ENCODE measurements at regions not wholly inside any gene's neighbourhood (a gene's known extent, or its start where the extent isn't known, plus 50 kb on each side); places are given as distances from the start of the nearest gene placed in this dataset.
A peak's percentile ranks its signal among the peaks of the same experiment; 100 is the strongest.

- no peak for DNase-seq (ENCODE audit: extremely low read depth, low read depth)
- H3K4me3 ChIP-seq (replicated peaks; ENCODE audit: low read depth, low read length), result no peak overlapping the region
- TF ChIP-seq CTCF (IDR thresholded peaks at IDR 0.05; ENCODE audit: low read depth, low read length, missing control alignments), result no peak
Observed at GRCh38 chr17:73947281-73947965, 256.1 kb upstream of the RPL38 start.

- DNase-seq (ENCODE audit: extremely low read depth, low read depth), result no peak
- H3K4me3 ChIP-seq (replicated peaks; ENCODE audit: low read depth, low read length), result no peak overlapping the region
- no peak for TF ChIP-seq CTCF (IDR thresholded peaks at IDR 0.05; ENCODE audit: low read depth, low read length, missing control alignments)
Observed at GRCh38 chr17:73947966-73948355, 255.5 kb upstream of the RPL38 start.

GRCh38 chr17:73949903-73950592 is 253.4 kb upstream of the RPL38 start:
- TF ChIP-seq CTCF (IDR thresholded peaks at IDR 0.05; ENCODE audit: low read depth, low read length, missing control alignments), result no peak
- DNase-seq (ENCODE audit: extremely low read depth, low read depth), result no peak
- H3K4me3 ChIP-seq (replicated peaks; ENCODE audit: low read depth, low read length), result no peak overlapping the region

GRCh38 chr17:73950593-73950914 is 252.9 kb upstream of the RPL38 start:
- no peak for DNase-seq (ENCODE audit: extremely low read depth, low read depth)
- TF ChIP-seq CTCF (IDR thresholded peaks at IDR 0.05; ENCODE audit: low read depth, low read length, missing control alignments), result no peak
- H3K4me3 ChIP-seq (replicated peaks; ENCODE audit: low read depth, low read length), result no peak overlapping the region

- H3K4me3 ChIP-seq (replicated peaks; ENCODE audit: low read depth, low read length), result no peak overlapping the region
- no peak for DNase-seq (ENCODE audit: extremely low read depth, low read depth)
- TF ChIP-seq CTCF (IDR thresholded peaks at IDR 0.05; ENCODE audit: low read depth, low read length, missing control alignments), result no peak
Observed at GRCh38 chr17:73952082-73952479, 251.4 kb upstream of the RPL38 start.

GRCh38 chr17:73952480-73953205 is 250.8 kb upstream of the RPL38 start:
- peak; percentile 27 for TF ChIP-seq CTCF (IDR thresholded peaks at IDR 0.05; ENCODE audit: low read depth, low read length, missing control alignments)
- H3K4me3 ChIP-seq (replicated peaks; ENCODE audit: low read depth, low read length), result no peak overlapping the region
- DNase-seq (ENCODE audit: extremely low read depth, low read depth), result no peak
